ENCODE measurements at regions not wholly inside any gene's neighbourhood (a gene's known extent, or its start where the extent isn't known, plus 50 kb on each side); places are given as distances from the start of the nearest gene placed in this dataset.

DNA sequence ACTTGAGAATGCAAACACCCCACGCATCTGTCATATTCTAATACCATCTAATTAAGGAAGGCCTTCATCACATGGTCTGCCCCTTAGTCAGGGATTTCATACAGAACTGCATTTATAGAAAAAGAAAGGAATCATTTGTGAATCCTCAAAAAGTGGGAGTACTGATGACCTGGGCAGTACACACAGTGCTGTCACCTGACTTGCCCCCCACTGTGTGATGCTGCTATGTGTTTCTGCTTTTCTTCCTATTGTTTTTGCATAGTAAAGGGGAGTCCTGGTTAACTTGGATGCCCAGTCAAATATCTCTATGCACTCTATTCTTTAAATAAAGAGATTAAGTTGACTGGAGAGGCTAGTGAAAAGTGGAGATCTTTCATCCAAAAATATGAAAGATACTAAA is 1921.2 kb upstream of the PRR20A start:
- H3K4me3 ChIP-seq (replicated peaks in 1 of 3; ENCODE audit: insufficient read depth in 1 of 3, low read depth in 1 of 3, low read length in 3 of 3), result no peak overlapping the region
- no peaks in the 10 kb centered on the region for H3K79me2 ChIP-seq (ENCODE audit: control insufficient read depth, insufficient read depth, low read length)
- H3K4me2 ChIP-seq (ENCODE audit: insufficient read depth, low read length), result no peak overlapping the region
- H3K36me3 ChIP-seq (ENCODE audit: control insufficient read depth in 2 of 2, extremely low read depth in 1 of 2, insufficient read depth in 2 of 2, low read length in 2 of 2), result no peaks in the 10 kb centered on the region
- H3K9ac ChIP-seq (replicated peaks; ENCODE audit: extremely low read depth, insufficient read depth, low read length), result no peak overlapping the region
- no peaks in the 10 kb centered on the region for H3K4me1 ChIP-seq (ENCODE audit: control insufficient read depth, extremely low read depth, insufficient read depth, low read length)
- DNase-seq (ENCODE audit: low read depth, low spot score) (no peak), FAIRE-seq (no peak)
- no peak overlapping the region for H3K27ac ChIP-seq (ENCODE audit: insufficient read depth, low read depth, low read length)
- BruUV-seq (replicated peaks), result no TSS peak
- no peaks in the 10 kb centered on the region for H3K27me3 ChIP-seq (ENCODE audit: control insufficient read depth in 2 of 2, insufficient read depth in 2 of 2, low read length in 2 of 2)
- ChIA-PET CTCF (no interaction called here), POLR2A (no interaction called here)
- H3K9me3 ChIP-seq (replicated peaks; ENCODE audit: control insufficient read depth, insufficient read depth, low read length), result peaks cover 4% of the 10 kb centered on the region
- dilution Hi-C loops (cut with MboI; ENCODE audit: extremely low pct_ligation_motif_present, low sequenced_read_pairs), result no loop called here
- intact Hi-C loops (cut with micrococcal nuclease), result no loop called here
- TF ChIP-seq GATA2 (IDR thresholded peaks at IDR 0.05; ENCODE audit: insufficient read depth, insufficient read length, low read depth, low read length), result no peak
- no peak for TF ChIP-seq JUN (IDR thresholded peaks at IDR 0.05; ENCODE audit: borderline replicate concordance, insufficient read depth, insufficient read length, low read depth)
- TF ChIP-seq, protein P1, sequence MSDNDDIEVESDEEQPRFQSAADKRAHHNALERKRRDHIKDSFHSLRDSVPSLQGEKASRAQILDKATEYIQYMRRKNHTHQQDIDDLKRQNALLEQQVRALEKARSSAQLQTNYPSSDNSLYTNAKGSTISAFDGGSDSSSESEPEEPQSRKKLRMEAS (IDR thresholded peaks at IDR 0.05; ENCODE audit: insufficient read depth, insufficient read length), result no peak
- no peak for TF ChIP-seq FOS (IDR thresholded peaks at IDR 0.05; ENCODE audit: borderline replicate concordance, insufficient read depth, low read length)
- TF ChIP-seq POLR2AphosphoS5 (IDR thresholded peaks at IDR 0.05; ENCODE audit: insufficient read depth, low read depth, low read length), result no peak
- TF ChIP-seq, protein P2, sequence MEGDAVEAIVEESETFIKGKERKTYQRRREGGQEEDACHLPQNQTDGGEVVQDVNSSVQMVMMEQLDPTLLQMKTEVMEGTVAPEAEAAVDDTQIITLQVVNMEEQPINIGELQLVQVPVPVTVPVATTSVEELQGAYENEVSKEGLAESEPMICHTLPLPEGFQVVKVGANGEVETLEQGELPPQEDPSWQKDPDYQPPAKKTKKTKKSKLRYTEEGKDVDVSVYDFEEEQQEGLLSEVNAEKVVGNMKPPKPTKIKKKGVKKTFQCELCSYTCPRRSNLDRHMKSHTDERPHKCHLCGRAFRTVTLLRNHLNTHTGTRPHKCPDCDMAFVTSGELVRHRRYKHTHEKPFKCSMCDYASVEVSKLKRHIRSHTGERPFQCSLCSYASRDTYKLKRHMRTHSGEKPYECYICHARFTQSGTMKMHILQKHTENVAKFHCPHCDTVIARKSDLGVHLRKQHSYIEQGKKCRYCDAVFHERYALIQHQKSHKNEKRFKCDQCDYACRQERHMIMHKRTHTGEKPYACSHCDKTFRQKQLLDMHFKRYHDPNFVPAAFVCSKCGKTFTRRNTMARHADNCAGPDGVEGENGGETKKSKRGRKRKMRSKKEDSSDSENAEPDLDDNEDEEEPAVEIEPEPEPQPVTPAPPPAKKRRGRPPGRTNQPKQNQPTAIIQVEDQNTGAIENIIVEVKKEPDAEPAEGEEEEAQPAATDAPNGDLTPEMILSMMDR (IDR thresholded peaks at IDR 0.05; ENCODE audit: extremely low read depth in 1 of 2, insufficient read depth in 1 of 2, low read depth in 1 of 2, low read length in 2 of 2), result no peak
- TF ChIP-seq EZH2 (IDR thresholded peaks at IDR 0.05; ENCODE audit: borderline replicate concordance, low read depth, low read length, severe bottlenecking), result no peak
- no peak for TF ChIP-seq MYC (IDR thresholded peaks at IDR 0.05; ENCODE audit: low read depth, low read length)
- TF ChIP-seq POLR2A (IDR thresholded peaks at IDR 0.05; ENCODE audit: low read depth, low read length), result no peak
- H3K9me1 ChIP-seq (replicated peaks; ENCODE audit: control insufficient read depth, extremely low read depth, insufficient read depth, low read length), result no peaks in the 10 kb centered on the region
- H4K20me1 ChIP-seq (replicated peaks; ENCODE audit: control insufficient read depth, extremely low read depth, insufficient read depth, low read length), result no peaks in the 10 kb centered on the region
- no peak overlapping the region for H2AFZ ChIP-seq (ENCODE audit: low read depth, low read length)
